Mucosa of stomach (tissue), 1 donor: ENCODE measurements at regions not wholly inside any gene's neighbourhood (a gene's known extent, or its start where the extent isn't known, plus 50 kb on each side); places are given as distances from the start of the nearest gene placed in this dataset.

Experiments
- H3K27me3 ChIP-seq: one replicate; pipeline ENCODE4 v1.7.0; 2013; ENCODE audit warnings: mild to moderate bottlenecking, low read length; ENCODE audit not compliant: control insufficient read depth, insufficient read depth
- H3K36me3 ChIP-seq: one replicate; pipeline ENCODE4 v1.7.0; 2013; ENCODE audit warnings: low read length; ENCODE audit not compliant: control insufficient read depth, insufficient read depth
- H3K4me1 ChIP-seq: one replicate; pipeline ENCODE4 v1.7.0; 2013; ENCODE audit warnings: mild to moderate bottlenecking, low read length; ENCODE audit not compliant: control insufficient read depth, insufficient read depth
- H3K4me3 ChIP-seq: one replicate; pipeline ENCODE4 v1.7.0; 2013; ENCODE audit warnings: low read length
- H3K9ac ChIP-seq: one replicate; pipeline ENCODE4 v1.7.0; 2013; ENCODE audit warnings: mild to moderate bottlenecking, low read length, moderate library complexity
- H3K9me3 ChIP-seq: one replicate; pipeline ENCODE4 v1.7.0; 2013; ENCODE audit warnings: mild to moderate bottlenecking, low read length, moderate library complexity; ENCODE audit not compliant: control insufficient read depth
- donor health status: Pancreatic carcinoma.

DNA sequence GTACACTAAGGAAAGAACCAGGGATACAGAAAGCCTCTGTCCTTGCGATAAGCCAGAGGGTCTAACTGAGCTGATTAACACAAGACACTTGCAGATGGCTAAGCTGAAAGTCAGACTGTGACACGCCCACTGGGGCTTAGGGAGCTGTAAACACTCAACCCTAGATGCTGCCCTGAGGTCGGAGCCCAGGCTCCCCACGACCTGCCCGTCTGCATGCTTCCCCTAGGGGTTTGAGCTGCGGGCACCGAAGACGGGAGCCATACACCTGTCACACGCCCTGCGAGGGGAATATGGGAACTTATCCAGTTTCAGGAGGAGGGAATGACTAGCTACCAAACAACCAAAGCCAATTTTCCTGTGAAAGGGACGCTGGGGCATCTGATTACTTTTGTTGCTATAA lies 96.0 kb downstream of the HTR5A start:
- no peak overlapping the region for H3K9ac ChIP-seq
- no peaks in the 10 kb centered on the region for H3K9me3 ChIP-seq
- no peaks in the 10 kb centered on the region for H3K4me1 ChIP-seq
- H3K27me3 ChIP-seq: no peaks in the 10 kb centered on the region
- H3K36me3 ChIP-seq: no peaks in the 10 kb centered on the region
- no peak overlapping the region for H3K4me3 ChIP-seq

DNA sequence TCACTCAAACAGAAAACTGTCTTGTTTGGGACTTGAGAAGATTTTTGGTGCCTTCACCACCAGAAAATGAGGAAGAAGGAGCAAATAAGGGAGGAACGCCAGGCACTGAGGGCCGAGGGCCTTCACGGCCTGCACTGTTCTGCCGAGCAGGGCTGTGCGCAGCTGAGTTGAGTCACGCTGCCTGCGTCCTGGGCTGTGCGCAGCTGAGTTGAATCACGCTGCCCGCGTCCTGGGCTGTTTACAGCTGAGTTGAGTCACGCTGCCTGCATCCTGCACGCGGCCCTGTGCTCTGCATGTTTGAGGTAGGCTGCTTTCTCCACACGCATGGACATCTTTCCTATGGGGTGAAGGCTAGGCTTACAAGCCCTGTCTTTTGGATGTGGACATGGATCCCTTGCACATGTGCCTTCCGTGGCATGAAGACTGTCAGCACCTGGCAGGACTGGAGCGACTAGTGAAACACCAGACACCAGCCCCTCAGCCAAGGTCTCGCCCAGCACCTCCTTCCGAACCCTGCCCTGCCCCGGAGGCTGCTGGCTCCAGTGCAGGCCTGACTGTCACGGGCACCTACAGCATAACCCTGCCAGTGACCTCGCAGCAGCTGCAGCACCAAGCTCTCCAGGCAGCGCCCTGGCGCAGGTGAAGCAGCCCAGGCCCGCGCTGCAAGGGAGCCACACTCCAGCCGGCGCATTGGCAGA lies 96.7 kb downstream of the HTR5A start:
- no peak overlapping the region for H3K4me3 ChIP-seq
- H3K27me3 ChIP-seq: no peaks in the 10 kb centered on the region
- H3K9ac ChIP-seq: no peak overlapping the region

DNA sequence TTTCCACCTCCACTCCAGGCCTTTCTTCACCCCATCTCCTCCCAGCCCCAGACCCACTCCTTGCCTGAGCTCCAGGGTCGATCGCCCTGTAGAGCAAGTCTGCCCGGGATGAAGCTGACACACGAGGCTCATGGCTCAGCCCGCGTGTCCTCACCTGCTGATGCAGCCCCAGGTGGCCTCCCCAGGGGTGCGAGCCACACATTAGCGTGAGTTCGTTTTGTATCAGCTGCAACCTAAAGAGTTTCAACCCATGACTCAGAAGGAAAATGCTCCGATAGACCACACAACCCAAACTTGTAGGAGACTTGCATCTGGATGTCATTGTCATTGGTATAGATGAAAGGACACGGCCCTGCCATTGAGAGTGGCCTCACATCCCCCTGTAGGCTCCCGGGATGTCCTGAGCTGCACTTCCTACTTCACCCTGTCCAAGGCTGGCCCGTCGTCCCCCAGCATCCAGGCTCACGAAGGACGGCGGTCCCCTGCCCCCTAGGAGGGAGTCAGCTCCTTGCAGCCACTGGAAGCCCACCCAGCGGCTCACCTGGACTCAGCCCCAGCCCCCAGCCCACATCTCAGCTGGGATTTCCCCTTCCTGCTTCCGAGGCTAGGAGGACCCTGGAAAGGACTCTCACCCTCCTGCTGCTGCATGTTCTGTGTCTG lies 97.7 kb downstream of the HTR5A start:
- H3K36me3 ChIP-seq: no peaks in the 10 kb centered on the region
- no peaks in the 10 kb centered on the region for H3K4me1 ChIP-seq
- no peaks in the 10 kb centered on the region for H3K9me3 ChIP-seq
- H3K4me3 ChIP-seq: no peak overlapping the region
- H3K9ac ChIP-seq: no peak overlapping the region
- H3K27me3 ChIP-seq: no peaks in the 10 kb centered on the region

More for the DNA sequence above, 96.7 kb downstream of the HTR5A start:
- Histone ChIP-seq H3K4me1 (no peaks in the 10 kb centered on the region), H3K36me3 (no peaks in the 10 kb centered on the region), H3K9me3 (no peaks in the 10 kb centered on the region)

DNA sequence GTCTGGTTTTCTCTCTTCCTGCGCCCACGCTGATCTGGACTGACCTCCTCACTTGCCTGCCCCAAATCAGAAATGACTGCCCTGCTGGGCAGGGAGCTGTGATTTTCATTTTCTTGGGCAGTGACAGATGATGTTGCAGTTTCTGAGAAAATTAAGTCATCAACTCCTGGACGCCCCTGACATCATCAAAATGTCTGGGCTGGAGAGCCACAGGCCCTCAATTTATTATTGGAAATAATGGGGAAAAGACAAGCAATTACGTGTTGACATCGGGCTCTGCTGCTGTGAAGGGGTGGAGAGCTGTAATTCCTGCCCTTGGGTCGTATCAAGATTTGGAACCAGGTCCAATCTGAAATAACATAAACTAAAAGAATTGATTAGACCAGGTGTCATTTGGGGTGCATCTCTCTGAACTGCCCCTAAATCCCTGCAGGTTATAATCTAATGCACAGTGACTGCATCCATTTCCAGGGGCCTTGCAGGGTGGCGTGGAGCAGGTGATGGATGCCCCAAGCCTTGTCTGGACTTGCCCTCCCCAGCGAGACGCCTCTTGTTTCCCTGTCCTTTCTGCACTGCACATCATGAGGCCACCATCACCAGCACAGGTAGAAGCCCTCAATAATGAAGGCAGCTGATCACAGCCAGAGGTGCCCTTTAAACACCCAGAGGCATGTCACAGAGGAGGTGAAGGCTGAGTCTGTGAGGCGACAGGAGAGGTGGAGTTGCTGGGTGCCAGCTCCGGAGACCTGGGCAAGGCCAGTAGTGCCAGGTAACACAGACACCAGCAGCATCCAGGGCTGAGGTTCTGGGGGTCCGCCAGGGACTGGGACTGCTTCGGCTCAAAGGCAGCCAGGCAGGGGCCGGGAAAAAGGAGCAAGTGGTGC lies 98.7 kb downstream of the HTR5A start:
- H3K36me3 ChIP-seq: no peaks in the 10 kb centered on the region
- H3K4me3 ChIP-seq: no peak overlapping the region
- no peaks in the 10 kb centered on the region for H3K9me3 ChIP-seq
- no peaks in the 10 kb centered on the region for H3K27me3 ChIP-seq
- no peak overlapping the region for H3K9ac ChIP-seq
- no peaks in the 10 kb centered on the region for H3K4me1 ChIP-seq

DNA sequence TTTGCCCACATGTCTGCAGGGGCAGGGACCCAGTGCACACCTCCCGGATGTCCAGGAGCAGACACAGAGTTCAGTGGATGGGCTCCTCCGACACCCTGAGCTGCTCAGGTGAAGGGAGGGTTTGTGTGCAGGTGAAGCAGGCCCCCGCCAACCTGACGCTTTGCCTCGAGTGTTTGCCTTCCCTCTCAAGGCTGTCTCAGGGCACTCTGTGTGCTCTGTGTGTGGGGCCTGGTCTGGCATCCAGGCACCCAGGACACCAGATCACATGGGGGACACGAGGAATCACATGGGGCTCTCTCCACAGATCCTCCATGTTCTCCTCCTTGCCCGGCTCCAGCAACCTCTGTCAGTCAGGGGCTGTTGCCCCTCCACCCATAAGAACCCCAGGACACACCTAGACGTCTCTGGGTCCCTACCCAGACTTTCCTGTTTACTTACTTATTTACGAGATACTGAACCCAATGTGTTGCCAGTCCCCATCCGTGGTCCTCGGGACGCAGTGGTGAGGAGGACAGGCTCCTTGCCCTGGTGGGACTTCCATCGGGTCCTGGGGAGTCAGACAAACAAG lies 99.5 kb downstream of the HTR5A start:
- no peaks in the 10 kb centered on the region for H3K9me3 ChIP-seq
- H3K9ac ChIP-seq: no peak overlapping the region
- no peaks in the 10 kb centered on the region for H3K27me3 ChIP-seq
- H3K4me1 ChIP-seq: no peaks in the 10 kb centered on the region
- H3K4me3 ChIP-seq: no peak overlapping the region
- no peaks in the 10 kb centered on the region for H3K36me3 ChIP-seq

DNA sequence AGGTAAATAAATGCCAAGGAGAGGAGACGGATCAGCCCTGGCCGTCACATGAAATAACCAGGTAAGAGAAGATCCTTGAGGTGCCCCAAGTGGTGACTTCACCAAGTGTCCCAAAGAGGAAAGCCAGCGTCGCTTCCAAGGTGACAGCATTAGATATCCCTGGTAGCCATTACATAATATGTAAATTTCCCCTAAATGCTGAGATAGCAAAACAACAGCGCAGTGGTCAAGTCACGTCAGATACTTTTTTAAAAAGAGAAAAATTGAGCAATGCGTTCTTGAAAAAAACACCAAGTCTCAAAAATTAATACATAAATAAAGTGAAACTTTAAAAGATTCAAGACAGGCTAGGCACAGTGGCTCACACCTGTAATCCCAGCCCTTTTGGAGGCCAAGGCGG lies 100.2 kb downstream of the HTR5A start:
- no peaks in the 10 kb centered on the region for H3K4me1 ChIP-seq
- no peaks in the 10 kb centered on the region for H3K27me3 ChIP-seq
- no peaks in the 10 kb centered on the region for H3K36me3 ChIP-seq
- no peaks in the 10 kb centered on the region for H3K9me3 ChIP-seq
- no peak overlapping the region for H3K4me3 ChIP-seq
- no peak overlapping the region for H3K9ac ChIP-seq

DNA sequence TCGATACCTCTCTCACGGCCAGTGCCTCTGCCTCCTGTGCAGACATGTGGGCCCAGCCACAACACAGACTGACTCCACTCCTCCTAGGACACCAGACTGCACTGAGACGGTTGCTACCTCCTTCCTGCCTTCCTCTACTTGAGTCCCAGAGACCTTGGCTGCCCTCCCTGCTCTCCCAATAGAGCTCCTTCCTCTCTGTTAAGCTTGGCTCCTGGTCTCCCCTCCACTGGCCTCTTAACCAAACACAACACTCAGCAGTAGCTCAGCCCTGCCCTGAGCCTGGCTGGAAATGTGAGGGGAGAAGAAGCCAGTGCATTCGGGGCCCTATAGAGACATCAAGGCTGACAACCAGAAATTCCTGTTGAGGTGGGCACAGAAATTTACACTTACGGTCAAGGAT lies 102.0 kb downstream of the HTR5A start:
- Histone ChIP-seq H3K9ac (no peak overlapping the region), H3K36me3 (no peaks in the 10 kb centered on the region), H3K4me3 (no peak overlapping the region), H3K27me3 (no peaks in the 10 kb centered on the region), H3K4me1 (no peaks in the 10 kb centered on the region), H3K9me3 (no peaks in the 10 kb centered on the region)

DNA sequence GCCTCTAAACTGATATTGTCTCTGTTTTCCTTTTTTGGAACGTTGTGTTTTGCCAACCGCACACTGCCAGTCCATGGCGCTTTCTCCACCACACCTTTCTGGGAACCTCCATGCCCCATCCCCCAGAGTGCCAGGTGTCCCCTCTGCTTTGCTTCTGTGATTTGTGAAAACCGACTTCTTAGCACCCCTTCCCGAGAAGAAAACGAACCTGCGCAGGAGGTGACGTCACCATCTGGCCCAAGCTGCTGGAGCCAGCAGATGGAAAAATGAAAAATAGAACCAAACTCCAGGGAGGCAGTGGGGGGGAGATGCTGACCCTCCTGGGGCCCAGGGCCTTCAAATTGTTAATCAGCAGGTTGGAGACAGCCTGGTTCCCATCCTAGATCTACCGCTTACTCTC lies 103.8 kb downstream of the HTR5A start:
- Histone ChIP-seq H3K9me3 (no peaks in the 10 kb centered on the region), H3K9ac (no peak overlapping the region), H3K36me3 (no peaks in the 10 kb centered on the region), H3K27me3 (no peaks in the 10 kb centered on the region), H3K4me3 (no peak overlapping the region), H3K4me1 (no peaks in the 10 kb centered on the region)

DNA sequence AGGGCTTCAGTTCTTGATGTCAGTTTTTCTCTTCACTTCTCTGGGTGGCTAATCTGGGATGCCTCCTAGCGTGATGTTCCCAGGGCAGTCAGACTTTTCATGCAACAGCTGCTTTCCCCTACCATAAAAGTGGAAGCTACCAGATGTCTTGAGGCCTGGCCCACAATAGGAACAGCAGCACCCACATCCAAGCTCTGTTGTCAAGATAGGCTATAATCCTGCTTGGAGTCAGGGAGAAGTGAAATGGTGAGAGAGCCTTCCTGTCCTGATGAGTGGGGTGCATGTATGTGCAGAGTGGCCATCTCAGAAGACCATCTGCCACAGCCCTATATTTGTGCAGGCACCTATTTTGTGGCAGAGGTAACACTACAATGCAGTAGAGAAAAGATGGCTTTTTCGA lies 108.0 kb downstream of the HTR5A start:
- H3K4me1 ChIP-seq: no peaks in the 10 kb centered on the region
- no peak overlapping the region for H3K9ac ChIP-seq
- H3K9me3 ChIP-seq: no peaks in the 10 kb centered on the region
- H3K27me3 ChIP-seq: no peaks in the 10 kb centered on the region
- no peak overlapping the region for H3K4me3 ChIP-seq
- H3K36me3 ChIP-seq: no peaks in the 10 kb centered on the region

DNA sequence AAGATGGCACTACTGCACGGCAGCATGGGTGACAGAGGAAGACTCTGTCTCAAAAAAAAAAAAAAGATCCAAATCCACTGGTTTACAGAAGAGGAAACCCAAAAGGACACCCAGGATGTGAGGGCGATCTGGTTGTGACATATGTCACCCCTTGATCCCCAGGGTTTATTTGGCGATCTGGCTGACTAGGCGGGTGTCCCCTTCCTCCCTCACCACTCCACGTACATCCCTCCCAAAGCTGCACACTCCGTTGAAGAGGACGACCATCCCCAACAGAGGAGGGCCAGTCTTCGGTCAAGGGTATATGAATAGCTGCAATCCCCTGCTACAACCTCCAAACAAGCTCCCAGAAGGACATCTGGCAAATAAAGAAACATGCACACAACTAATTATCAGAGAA lies 111.6 kb downstream of the HTR5A start:
- no peaks in the 10 kb centered on the region for H3K4me1 ChIP-seq
- H3K36me3 ChIP-seq: no peaks in the 10 kb centered on the region
- H3K9me3 ChIP-seq: no peaks in the 10 kb centered on the region

DNA sequence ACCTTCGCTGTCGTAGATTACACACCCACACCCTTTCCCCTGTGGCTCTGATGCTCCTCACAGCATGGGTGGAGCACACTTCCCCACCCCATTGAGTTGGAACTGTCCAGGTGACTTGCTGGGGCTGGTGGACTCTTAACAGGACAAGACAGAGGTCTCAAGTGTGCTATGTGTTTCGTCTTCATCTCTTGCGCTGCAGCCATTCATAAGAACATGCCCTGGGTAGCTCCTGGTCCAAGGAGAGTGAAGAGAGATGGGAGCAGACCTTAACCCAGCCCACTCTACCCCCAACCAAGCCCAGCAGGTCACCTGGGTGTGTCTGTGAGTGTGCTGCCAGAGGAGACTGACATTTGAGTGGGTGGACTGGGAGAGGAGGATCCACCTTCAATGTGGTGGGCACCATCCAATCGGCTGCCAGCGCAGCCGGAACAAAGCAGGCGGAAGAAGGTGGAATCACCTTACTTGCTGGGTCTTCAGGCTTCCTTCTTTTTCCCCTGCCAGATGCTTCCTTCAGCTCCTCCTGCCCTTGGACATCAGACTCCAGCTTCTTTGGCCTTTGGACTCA lies 112.4 kb downstream of the HTR5A start:
- Histone ChIP-seq H3K4me1 (no peaks in the 10 kb centered on the region), H3K9me3 (no peaks in the 10 kb centered on the region), H3K4me3 (no peak overlapping the region), H3K27me3 (no peaks in the 10 kb centered on the region), H3K36me3 (no peaks in the 10 kb centered on the region), H3K9ac (no peak overlapping the region)

More for the DNA sequence above, 111.6 kb downstream of the HTR5A start:
- H3K9ac ChIP-seq: no peak overlapping the region
- no peak overlapping the region for H3K4me3 ChIP-seq
- H3K27me3 ChIP-seq: no peaks in the 10 kb centered on the region
